Testis (tissue), 2 donors: ENCODE measurements at regions not wholly inside any gene's neighbourhood (a gene's known extent, or its start where the extent isn't known, plus 50 kb on each side); places are given as distances from the start of the nearest gene placed in this dataset.

ENCODE experiments used
- DNase-seq: peaks from one replicate; pipeline ENCODE4 v3.0.0-alpha.2; 2019
- H3K27ac ChIP-seq, 2 donors: fragments of 200-600 bp; sonication (generic); one replicate each; pipeline ENCODE4 v1.5.1; 2019
- H3K27me3 ChIP-seq: fragments of 200-600 bp; sonication (generic); one replicate; pipeline ENCODE4 v1.5.1; 2019
- H3K36me3 ChIP-seq: fragments of 200-600 bp; sonication (generic); one replicate; pipeline ENCODE4 v1.5.1; 2017; ENCODE audit warnings: low read depth; ENCODE audit errors: missing control alignments
- H3K4me1 ChIP-seq: fragments of 200-600 bp; sonication (generic); one replicate; pipeline ENCODE4 v1.5.1; 2019
- H3K4me3 ChIP-seq, 2 donors: fragments of 200-600 bp; sonication (generic); one replicate each; pipeline ENCODE4 v1.5.1; 2017 to 2019
- H3K9me3 ChIP-seq: fragments of 200-600 bp; sonication (generic); one replicate; pipeline ENCODE4 v1.5.1; 2017
- CTCF ChIP-seq, 3 experiments: fragments of 450-650 bp in 2 of 3; fragments of 200-600 bp in 1 of 3; sonication (generic) in 1 of 3; IDR thresholded peaks; one replicate each; pipeline ENCODE4 v1.5.1; 2016 to 2019; ENCODE audit warnings: antibody characterized with exemption in 3 of 3, mild to moderate bottlenecking in 2 of 3, moderate library complexity in 1 of 3
- POLR2A ChIP-seq: fragments of 450-650 bp; IDR thresholded peaks from one replicate; pipeline ENCODE4 v1.6.1; 2017; ENCODE audit warnings: antibody characterized with exemption, mild to moderate bottlenecking, moderate library complexity
- WGBS, 2 donors: methylation state at CpG; one replicate each; pipeline ENCODE4 v1.1.5; 2018; 5-methylcytosine and 5-hydroxymethylcytosine counted together
- intact Hi-C: fragments of 100-400 bp; cut with DNase I; formaldehyde crosslinking; loops from one replicate; pipeline ENCODE4 v1.15.1; 2023; ENCODE audit warnings: low total_unique reads

- Histone ChIP-seq H3K27ac (no peak overlapping the region), H3K9me3 (no peaks in the 10 kb centered on the region), H3K27me3 (no peaks in the 10 kb centered on the region), H3K4me3 (no peak overlapping the region), H3K4me1 (no peaks in the 10 kb centered on the region), H3K36me3 (no peaks in the 10 kb centered on the region)
- TF ChIP-seq CTCF (IDR thresholded peaks at IDR 0.05) (no peak), POLR2A (no peak)
- WGBS, 2 donors, result 73 to 82% methylated on average over 2 of the region's 2 CpGs
- intact Hi-C loops, result no loop called here
- no peak for DNase-seq
Measured at GRCh38 chr6:23705697-23706096, 420.3 kb upstream of the NRSN1 start.

GRCh38 chr6:23712756-23713155 lies 413.3 kb upstream of the NRSN1 start:
- intact Hi-C loops, result no loop called here
- no peak for TF ChIP-seq POLR2A
- no peak for TF ChIP-seq CTCF (IDR thresholded peaks at IDR 0.05)
- Histone ChIP-seq H3K36me3 (no peaks in the 10 kb centered on the region), H3K27me3 (no peaks in the 10 kb centered on the region), H3K4me3 (no peak overlapping the region), H3K27ac (no peak overlapping the region), H3K9me3 (no peaks in the 10 kb centered on the region), H3K4me1 (no peaks in the 10 kb centered on the region)
- 82 to 86% methylated on average over 3 of the region's 3 CpGs for WGBS, 2 donors
- no peak for DNase-seq

GRCh38 chr6:23713211-23713610 lies 412.8 kb upstream of the NRSN1 start:
- Histone ChIP-seq H3K4me1 (no peaks in the 10 kb centered on the region), H3K4me3 (no peak overlapping the region), H3K27ac (no peak overlapping the region), H3K9me3 (no peaks in the 10 kb centered on the region), H3K36me3 (no peaks in the 10 kb centered on the region), H3K27me3 (no peaks in the 10 kb centered on the region)
- intact Hi-C loops, result no loop called here
- 72 to 83% methylated on average over 1 of the region's 1 CpG for WGBS, 2 donors
- TF ChIP-seq CTCF (IDR thresholded peaks at IDR 0.05), result no peak
- no peak for TF ChIP-seq POLR2A
- DNase-seq, result no peak

GRCh38 chr6:23728707-23729106 lies 397.3 kb upstream of the NRSN1 start:
- 42 to 64% methylated on average over 2 of the region's 2 CpGs for WGBS, 2 donors
- no peaks in the 10 kb centered on the region for H3K27me3 ChIP-seq

More at GRCh38 chr6:23728707-23729106, 397.3 kb upstream of the NRSN1 start:
- H3K4me3 ChIP-seq, result no peak overlapping the region
- intact Hi-C loops, result no loop called here
- H3K27ac ChIP-seq, result no peak overlapping the region
- H3K4me1 ChIP-seq, result no peaks in the 10 kb centered on the region
- H3K36me3 ChIP-seq, result no peaks in the 10 kb centered on the region
- DNase-seq, result no peak
- H3K9me3 ChIP-seq, result no peaks in the 10 kb centered on the region
- TF ChIP-seq CTCF (IDR thresholded peaks at IDR 0.05) (no peak), POLR2A (no peak)
